DND-41 (cell line): ENCODE measurements at regions not wholly inside any gene's neighbourhood (a gene's known extent, or its start where the extent isn't known, plus 50 kb on each side); places are given as distances from the start of the nearest gene placed in this dataset.

Experiments used
- EZH2 ChIP-seq: IDR thresholded peaks from 3 replicates; pipeline ENCODE4 v1.6.1; 2012; ENCODE audit warnings: borderline replicate concordance, low read depth, mild to moderate bottlenecking, moderate library complexity, low read length, inconsistent platforms; ENCODE audit not compliant: severe bottlenecking
- TF ChIP-seq, protein P1 (sequence below): IDR thresholded peaks from 2 replicates; pipeline ENCODE4 v1.5.1; 2012; ENCODE audit warnings: borderline replicate concordance, low read length, moderate library complexity, mild to moderate bottlenecking; ENCODE audit not compliant: poor library complexity, severe bottlenecking; ENCODE audit errors: extremely low read depth

GRCh38 chr6:94026575-94026974 lies 607.2 kb upstream of the EPHA7 start:
- TF ChIP-seq, protein P1, sequence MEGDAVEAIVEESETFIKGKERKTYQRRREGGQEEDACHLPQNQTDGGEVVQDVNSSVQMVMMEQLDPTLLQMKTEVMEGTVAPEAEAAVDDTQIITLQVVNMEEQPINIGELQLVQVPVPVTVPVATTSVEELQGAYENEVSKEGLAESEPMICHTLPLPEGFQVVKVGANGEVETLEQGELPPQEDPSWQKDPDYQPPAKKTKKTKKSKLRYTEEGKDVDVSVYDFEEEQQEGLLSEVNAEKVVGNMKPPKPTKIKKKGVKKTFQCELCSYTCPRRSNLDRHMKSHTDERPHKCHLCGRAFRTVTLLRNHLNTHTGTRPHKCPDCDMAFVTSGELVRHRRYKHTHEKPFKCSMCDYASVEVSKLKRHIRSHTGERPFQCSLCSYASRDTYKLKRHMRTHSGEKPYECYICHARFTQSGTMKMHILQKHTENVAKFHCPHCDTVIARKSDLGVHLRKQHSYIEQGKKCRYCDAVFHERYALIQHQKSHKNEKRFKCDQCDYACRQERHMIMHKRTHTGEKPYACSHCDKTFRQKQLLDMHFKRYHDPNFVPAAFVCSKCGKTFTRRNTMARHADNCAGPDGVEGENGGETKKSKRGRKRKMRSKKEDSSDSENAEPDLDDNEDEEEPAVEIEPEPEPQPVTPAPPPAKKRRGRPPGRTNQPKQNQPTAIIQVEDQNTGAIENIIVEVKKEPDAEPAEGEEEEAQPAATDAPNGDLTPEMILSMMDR: no peak
- TF ChIP-seq EZH2: no peak
